ENCODE measurements at regions not wholly inside any gene's neighbourhood (a gene's known extent, or its start where the extent isn't known, plus 50 kb on each side); places are given as distances from the start of the nearest gene placed in this dataset.

- TF ChIP-seq CTCF (IDR thresholded peaks at IDR 0.05) = no peak
- TF ChIP-seq POLR2A (IDR thresholded peaks at IDR 0.05) = no peak
Observed at GRCh38 chr2:12293874-12294273, 422.9 kb upstream of the TRIB2 start.

Data from tibial nerve (tissue), 3 donors.